OCI-LY1 (cell line): ENCODE measurements at regions not wholly inside any gene's neighbourhood (a gene's known extent, or its start where the extent isn't known, plus 50 kb on each side); places are given as distances from the start of the nearest gene placed in this dataset.

ENCODE experiments used
- H2AFZ ChIP-seq: fragments of 200-600 bp; sonication (generic), shearing (Covaris generic); 2 replicates; pipeline ENCODE4 v1.6.0; 2014; ENCODE audit warnings: antibody characterized with exemption, mild to moderate bottlenecking, low read length
- H3F3A ChIP-seq: fragments of 200-600 bp; sonication (generic), shearing (Covaris generic); 2 replicates; pipeline ENCODE4 v1.6.0; 2014; ENCODE audit warnings: mild to moderate bottlenecking, antibody characterized with exemption, low read length, moderate library complexity; ENCODE audit not compliant: insufficient read depth
- H3K27ac ChIP-seq: fragments of 200-600 bp; sonication (generic); 2 replicates; pipeline ENCODE4 v1.5.1; 2014; ENCODE audit warnings: low read length, mixed run types, mild to moderate bottlenecking, low read depth; ENCODE audit not compliant: poor library complexity, severe bottlenecking
- H3K27me3 ChIP-seq: fragments of 200-600 bp; sonication (generic); 2 replicates; pipeline ENCODE4 v1.6.0; 2014; ENCODE audit warnings: antibody characterized with exemption, mild to moderate bottlenecking, low read length, moderate library complexity; ENCODE audit not compliant: insufficient read depth
- H3K36me3 ChIP-seq: fragments of 200-600 bp; sonication (generic); 2 replicates; pipeline ENCODE4 v1.6.1; 2014; ENCODE audit warnings: mild to moderate bottlenecking, antibody characterized with exemption, low read length, moderate library complexity, mixed read lengths; ENCODE audit not compliant: insufficient read depth
- H3K4me1 ChIP-seq: fragments of 200-600 bp; sonication (generic); 2 replicates; pipeline ENCODE4 v1.5.1; 2014; ENCODE audit warnings: mild to moderate bottlenecking, low read length, moderate library complexity; ENCODE audit not compliant: insufficient read depth, severe bottlenecking
- H3K4me2 ChIP-seq: fragments of 200-600 bp; sonication (generic), shearing (Covaris generic); 2 replicates; pipeline ENCODE4 v1.6.1; 2014; ENCODE audit warnings: low read length
- H3K4me3 ChIP-seq: fragments of 200-600 bp; sonication (generic); 2 replicates; pipeline ENCODE4 v1.5.1; 2014; ENCODE audit warnings: low read length, low read depth, mild to moderate bottlenecking, mixed read lengths; ENCODE audit not compliant: poor library complexity, severe bottlenecking
- H3K79me2 ChIP-seq: fragments of 200-600 bp; shearing (Covaris generic); 2 replicates; pipeline ENCODE4 v1.6.1; 2016; ENCODE audit warnings: mixed run types, low read length, mixed read lengths; ENCODE audit not compliant: insufficient read depth
- H3K9ac ChIP-seq: fragments of 200-600 bp; sonication (generic), shearing (Covaris generic); 2 replicates; pipeline ENCODE4 v1.6.1; 2014; ENCODE audit warnings: mild to moderate bottlenecking, low read length, mixed read lengths
- H3K9me2 ChIP-seq: fragments of 200-600 bp; sonication (generic), shearing (Covaris generic); 2 replicates; pipeline ENCODE4 v1.6.1; 2014; ENCODE audit warnings: low read depth, mild to moderate bottlenecking, low read length, mixed read lengths
- H3K9me3 ChIP-seq: fragments of 200-600 bp; shearing (Covaris generic); 2 replicates; pipeline ENCODE4 v1.6.1; 2014; ENCODE audit warnings: low read length, mixed read lengths
- H4K20me1 ChIP-seq: fragments of 200-600 bp; sonication (generic), shearing (Covaris generic); 2 replicates; pipeline ENCODE4 v1.6.0; 2016; ENCODE audit warnings: mild to moderate bottlenecking, low read length; ENCODE audit not compliant: insufficient read depth
- EZH2 ChIP-seq: fragments of 200-600 bp; sonication (generic), shearing (Covaris generic); IDR thresholded peaks from 2 replicates; pipeline ENCODE4 v1.8.0; 2017; ENCODE audit warnings: borderline replicate concordance, mixed run types, mild to moderate bottlenecking, antibody characterized with exemption, low read length, moderate library complexity, mixed read lengths
- TF ChIP-seq, protein P1 (sequence below): fragments of 200-600 bp; sonication (generic), shearing (Covaris generic); IDR thresholded peaks from 2 replicates; pipeline ENCODE4 v1.5.1; 2017; ENCODE audit warnings: mild to moderate bottlenecking, antibody characterized with exemption, low read length, moderate library complexity, mixed read lengths

- Histone ChIP-seq H3K4me2 (no peak overlapping the region), H4K20me1 (no peaks in the 10 kb centered on the region), H3K27ac (no peak overlapping the region), H3K4me1 (no peaks in the 10 kb centered on the region), H3F3A (no peaks in the 10 kb centered on the region), H3K79me2 (no peaks in the 10 kb centered on the region), H3K9me2 (no peaks in the 10 kb centered on the region), H3K36me3 (no peaks in the 10 kb centered on the region), H3K4me3 (no peak overlapping the region), H3K9ac (no peak overlapping the region), H2AFZ (no peak overlapping the region), H3K9me3 (no peaks in the 10 kb centered on the region), H3K27me3 (no peaks in the 10 kb centered on the region)
- TF ChIP-seq, protein P1, sequence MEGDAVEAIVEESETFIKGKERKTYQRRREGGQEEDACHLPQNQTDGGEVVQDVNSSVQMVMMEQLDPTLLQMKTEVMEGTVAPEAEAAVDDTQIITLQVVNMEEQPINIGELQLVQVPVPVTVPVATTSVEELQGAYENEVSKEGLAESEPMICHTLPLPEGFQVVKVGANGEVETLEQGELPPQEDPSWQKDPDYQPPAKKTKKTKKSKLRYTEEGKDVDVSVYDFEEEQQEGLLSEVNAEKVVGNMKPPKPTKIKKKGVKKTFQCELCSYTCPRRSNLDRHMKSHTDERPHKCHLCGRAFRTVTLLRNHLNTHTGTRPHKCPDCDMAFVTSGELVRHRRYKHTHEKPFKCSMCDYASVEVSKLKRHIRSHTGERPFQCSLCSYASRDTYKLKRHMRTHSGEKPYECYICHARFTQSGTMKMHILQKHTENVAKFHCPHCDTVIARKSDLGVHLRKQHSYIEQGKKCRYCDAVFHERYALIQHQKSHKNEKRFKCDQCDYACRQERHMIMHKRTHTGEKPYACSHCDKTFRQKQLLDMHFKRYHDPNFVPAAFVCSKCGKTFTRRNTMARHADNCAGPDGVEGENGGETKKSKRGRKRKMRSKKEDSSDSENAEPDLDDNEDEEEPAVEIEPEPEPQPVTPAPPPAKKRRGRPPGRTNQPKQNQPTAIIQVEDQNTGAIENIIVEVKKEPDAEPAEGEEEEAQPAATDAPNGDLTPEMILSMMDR: no peak
- no peak for TF ChIP-seq EZH2
Observed at GRCh38 chr17:36777118-36777517, 160.2 kb upstream of the LHX1 start.

- Histone ChIP-seq H3K79me2 (no peaks in the 10 kb centered on the region), H3K36me3 (no peaks in the 10 kb centered on the region), H3K9ac (no peak overlapping the region), H3K4me1 (no peaks in the 10 kb centered on the region), H4K20me1 (no peaks in the 10 kb centered on the region), H3F3A (no peaks in the 10 kb centered on the region), H3K9me2 (no peaks in the 10 kb centered on the region), H3K27me3 (no peaks in the 10 kb centered on the region), H3K4me3 (no peak overlapping the region), H3K9me3 (no peaks in the 10 kb centered on the region), H2AFZ (no peak overlapping the region), H3K4me2 (no peak overlapping the region), H3K27ac (no peak overlapping the region)
- no peak for TF ChIP-seq EZH2
- TF ChIP-seq, protein P1: no peak
Observed at GRCh38 chr17:36778448-36778847, 158.8 kb upstream of the LHX1 start.

DNA sequence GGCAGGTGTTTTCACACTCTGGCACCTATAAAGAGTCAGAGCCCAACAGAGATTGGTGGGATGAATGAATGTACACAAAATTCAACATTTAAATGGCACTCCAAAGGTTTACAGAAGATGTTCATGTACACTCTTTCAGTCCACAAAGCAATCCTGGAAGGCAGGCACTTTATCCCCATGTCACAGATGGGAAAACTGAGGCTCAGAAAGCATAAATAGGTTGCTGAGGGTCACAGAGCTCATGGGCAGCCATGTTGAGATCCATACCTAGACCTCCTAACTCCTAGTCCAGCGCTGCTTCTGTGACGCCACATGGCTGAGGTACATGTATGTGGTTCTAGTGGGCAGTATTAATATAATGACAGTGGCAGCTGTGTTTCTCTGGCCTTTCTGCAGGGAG, 157.7 kb upstream of the LHX1 start:
- Histone ChIP-seq H3K4me1 (no peaks in the 10 kb centered on the region), H3K9ac (no peak overlapping the region), H2AFZ (no peak overlapping the region)

More for the DNA sequence above, 157.7 kb upstream of the LHX1 start:
- no peak overlapping the region for H3K4me2 ChIP-seq
- no peak overlapping the region for H3K4me3 ChIP-seq
- H4K20me1 ChIP-seq: no peaks in the 10 kb centered on the region
- no peak overlapping the region for H3K27ac ChIP-seq
- H3F3A ChIP-seq: no peaks in the 10 kb centered on the region
- no peaks in the 10 kb centered on the region for H3K9me3 ChIP-seq
- H3K36me3 ChIP-seq: no peaks in the 10 kb centered on the region
- TF ChIP-seq, protein P1: no peak
- TF ChIP-seq EZH2: no peak
- H3K27me3 ChIP-seq: no peaks in the 10 kb centered on the region
- H3K9me2 ChIP-seq: no peaks in the 10 kb centered on the region
- H3K79me2 ChIP-seq: no peaks in the 10 kb centered on the region
